NCI-H510A treated with DMSO at 0.1 percent for 48 hours (cell line): ENCODE measurements at regions not wholly inside any gene's neighbourhood (a gene's known extent, or its start where the extent isn't known, plus 50 kb on each side); places are given as distances from the start of the nearest gene placed in this dataset.

Experiments used
- DNase-seq: peaks from one replicate; lab custom pipeline; 2025; lab: John Stamatoyannopoulos, UW

- DNase-seq, result no peak
Measured at GRCh38 chr9:86764221-86764624, 183.1 kb downstream of the GAS1 start.

GRCh38 chr9:86763791-86764190, 183.5 kb downstream of the GAS1 start:
- no peak for DNase-seq

GRCh38 chr9:86757382-86757720, 190.0 kb downstream of the GAS1 start:
- DNase-seq, result no peak

- DNase-seq, result no peak
Measured at GRCh38 chr9:86756576-86757381, 190.5 kb downstream of the GAS1 start.

- DNase-seq, result no peak
Measured at GRCh38 chr9:86755561-86755941, 191.8 kb downstream of the GAS1 start.

GRCh38 chr9:86754581-86755560, 192.4 kb downstream of the GAS1 start:
- DNase-seq, result no peak

GRCh38 chr9:86753836-86754235, 193.5 kb downstream of the GAS1 start:
- DNase-seq, result no peak

GRCh38 chr9:86752733-86753132, 194.6 kb downstream of the GAS1 start:
- no peak for DNase-seq

- no peak for DNase-seq
Measured at GRCh38 chr9:86751956-86752355, 195.3 kb downstream of the GAS1 start.

GRCh38 chr9:86751207-86751606, 196.1 kb downstream of the GAS1 start:
- no peak for DNase-seq

- DNase-seq, result no peak
Measured at GRCh38 chr9:86749894-86750255, 197.4 kb downstream of the GAS1 start.

- no peak for DNase-seq
Measured at GRCh38 chr9:86749161-86749893, 198.0 kb downstream of the GAS1 start.

- DNase-seq, result no peak
Measured at GRCh38 chr9:86747711-86748110, 199.6 kb downstream of the GAS1 start.

GRCh38 chr9:86741311-86742208, 205.7 kb downstream of the GAS1 start:
- no peak for DNase-seq

GRCh38 chr9:86735772-86736458, 211.4 kb downstream of the GAS1 start:
- DNase-seq, result no peak

GRCh38 chr9:86734771-86735170, 212.5 kb downstream of the GAS1 start:
- no peak for DNase-seq

- no peak for DNase-seq
Measured at GRCh38 chr9:86733929-86734328, 213.4 kb downstream of the GAS1 start.

- no peak for DNase-seq
Measured at GRCh38 chr9:86732514-86733171, 214.7 kb downstream of the GAS1 start.

GRCh38 chr9:86731511-86732063, 215.7 kb downstream of the GAS1 start:
- DNase-seq, result no peak
